SIG-M5 treated with dmso at 0.1 percent for 504 hours (cell line): ENCODE measurements at regions not wholly inside any gene's neighbourhood (a gene's known extent, or its start where the extent isn't known, plus 50 kb on each side); places are given as distances from the start of the nearest gene placed in this dataset.

Experiments used
- DNase-seq: peaks from one replicate; lab custom pipeline; 2025; ENCODE audit not compliant: unreplicated experiment; lab: John Stamatoyannopoulos, UW

GRCh38 chr7:25391961-25392587 lies 163.8 kb upstream of the NPVF start:
- DNase-seq: no peak

GRCh38 chr7:25392588-25393338 lies 164.5 kb upstream of the NPVF start:
- no peak for DNase-seq

- DNase-seq: no peak
Observed at GRCh38 chr7:25395976-25396375, 167.7 kb upstream of the NPVF start.

- DNase-seq: no peak
Observed at GRCh38 chr7:25396668-25397067, 168.4 kb upstream of the NPVF start.

GRCh38 chr7:25398418-25398817 lies 170.1 kb upstream of the NPVF start:
- DNase-seq: no peak

- DNase-seq: no peak
Observed at GRCh38 chr7:25399000-25399750, 170.9 kb upstream of the NPVF start.

- DNase-seq: no peak
Observed at GRCh38 chr7:25402532-25402931, 174.2 kb upstream of the NPVF start.

GRCh38 chr7:25405736-25406135 lies 177.4 kb upstream of the NPVF start:
- no peak for DNase-seq

GRCh38 chr7:25407053-25407452 lies 178.8 kb upstream of the NPVF start:
- DNase-seq: no peak

GRCh38 chr7:25408012-25408687 lies 179.9 kb upstream of the NPVF start:
- no peak for DNase-seq

GRCh38 chr7:25408876-25409275 lies 180.6 kb upstream of the NPVF start:
- DNase-seq: no peak

GRCh38 chr7:25409897-25410636 lies 181.8 kb upstream of the NPVF start:
- DNase-seq: no peak

GRCh38 chr7:25420771-25421170 lies 192.5 kb upstream of the NPVF start:
- DNase-seq: no peak

- no peak for DNase-seq
Observed at GRCh38 chr7:25424113-25424512, 195.8 kb upstream of the NPVF start.

GRCh38 chr7:25424855-25425254 lies 196.6 kb upstream of the NPVF start:
- no peak for DNase-seq

- peak; percentile 10 for DNase-seq
Observed at GRCh38 chr7:25427721-25428120, 199.4 kb upstream of the NPVF start.

- no peak for DNase-seq
Observed at GRCh38 chr7:25429731-25430130, 201.4 kb upstream of the NPVF start.

- DNase-seq: no peak
Observed at GRCh38 chr7:25430200-25430931, 202.1 kb upstream of the NPVF start.

GRCh38 chr7:25431956-25432450 lies 203.7 kb upstream of the NPVF start:
- no peak for DNase-seq

GRCh38 chr7:25432807-25433206 lies 204.5 kb upstream of the NPVF start:
- no peak for DNase-seq
